HCT116 (cell line): ENCODE measurements at regions not wholly inside any gene's neighbourhood (a gene's known extent, or its start where the extent isn't known, plus 50 kb on each side); places are given as distances from the start of the nearest gene placed in this dataset.

Source experiments
- ATAC-seq: fragments of 200-7000 bp; cut with Tn5 transposase; 2 replicates; pipeline ENCODE4 v1.9.1; 2020; ENCODE audit warnings: mild to moderate bottlenecking, moderate library complexity
- BruUV-seq: library from RNA; stranded (reverse); fragments of 400-500 nt; replicated peaks from 2 replicates; lab custom pipeline; 2021; lab: Mats Ljungman, UMichigan
- CTCF ChIA-PET: fragments of 300-600 bp; sonication (Branson Sonifier 250); formaldehyde crosslinking; loops from one replicate; lab custom pipeline; 2021; ENCODE audit warnings: antibody characterized with exemption; lab: Charles Lee
- POLR2A ChIA-PET: fragments of 300-600, 350-600 bp; sonication (Branson Sonifier 250); formaldehyde crosslinking; loops from one replicate; lab custom pipeline; 2021; ENCODE audit warnings: antibody characterized with exemption; lab: Charles Lee
- RAD21 ChIA-PET, 2 experiments: fragments of 300-600 bp; sonication (Branson Sonifier 250); formaldehyde crosslinking; loops; one replicate each; lab custom pipeline; 2023; ENCODE audit warnings: low total read pairs in 2 of 2; ENCODE audit not compliant: uncharacterized antibody in 2 of 2, unreplicated experiment in 2 of 2, low non-redundant PET in 1 of 2; lab: Charles Lee
- DNase-seq: peaks from one replicate; pipeline ENCODE4 v3.0.0-alpha.2; 2010; ENCODE audit warnings: low read depth, low spot score
- H2AFZ ChIP-seq: fragments of 200-600 bp; shearing (Covaris generic), sonication (generic); 2 replicates; pipeline ENCODE4 v1.6.1; 2017; ENCODE audit warnings: low read depth, mixed run types, mixed read lengths, antibody characterized with exemption, low read length; ENCODE audit not compliant: poor library complexity, severe bottlenecking
- H3K27ac ChIP-seq: 2 replicates; pipeline ENCODE4 v1.5.1; 2012; ENCODE audit warnings: low read depth, low read length
- H3K27me3 ChIP-seq: fragments of 200-600 bp; sonication (generic); 2 replicates; pipeline ENCODE4 v1.6.1; 2016; ENCODE audit warnings: mixed run types, low read length, mixed read lengths; ENCODE audit not compliant: insufficient read depth
- H3K36me3 ChIP-seq, 2 experiments: fragments of 200-500 bp in 1 of 2; fragments of 200-600 bp in 1 of 2; sonication (Bioruptor generic) in 1 of 2; sonication (generic) in 1 of 2; 2 replicates each; pipeline versions ENCODE4 v1.5.1 to v1.6.1; 2014 to 2016; ENCODE audit warnings: low read length in 2 of 2, inconsistent platforms in 1 of 2, mixed read lengths in 1 of 2, mixed run types in 1 of 2; ENCODE audit not compliant: insufficient read depth in 2 of 2, control insufficient read depth in 1 of 2
- H3K4me1 ChIP-seq, 2 experiments: fragments of 200-600 bp in 1 of 2; sonication (generic) in 1 of 2; 2 replicates each; pipeline versions ENCODE4 v1.5.1 to v1.6.1; 2012 to 2017; ENCODE audit warnings: low read length in 2 of 2, inconsistent platforms in 1 of 2, mild to moderate bottlenecking in 1 of 2, mixed read lengths in 1 of 2, mixed run types in 1 of 2, moderate library complexity in 1 of 2; ENCODE audit not compliant: insufficient read depth in 2 of 2, control insufficient read depth in 1 of 2
- H3K4me2 ChIP-seq: fragments of 200-600 bp; sonication (generic); 2 replicates; pipeline ENCODE4 v1.6.1; 2017; ENCODE audit warnings: mixed run types, low read length, mixed read lengths
- H3K4me3 ChIP-seq, 2 experiments: fragments of 200-600 bp in 1 of 2; sonication (generic) in 1 of 2; replicated peaks in 1 of 2; 2 replicates each; pipeline ENCODE4 v1.5.1; 2011 to 2016; ENCODE audit warnings: low read length in 2 of 2, control low read depth in 1 of 2, low read depth in 1 of 2, mild to moderate bottlenecking in 1 of 2, mixed read lengths in 1 of 2, mixed run types in 1 of 2
- H3K79me2 ChIP-seq: fragments of 200-600 bp; sonication (generic); 2 replicates; pipeline ENCODE4 v1.6.1; 2017; ENCODE audit warnings: mild to moderate bottlenecking, mixed run types, low read length, moderate library complexity, mixed read lengths; ENCODE audit not compliant: insufficient read depth
- H3K9ac ChIP-seq: fragments of 200-600 bp; sonication (generic); 2 replicates; pipeline ENCODE4 v1.6.1; 2016; ENCODE audit warnings: low read length, mixed read lengths
- H3K9me2 ChIP-seq: fragments of 200-600 bp; sonication (generic), shearing (Covaris generic); 2 replicates; pipeline ENCODE4 v1.6.1; 2017; ENCODE audit warnings: mixed run types, mild to moderate bottlenecking, moderate library complexity; ENCODE audit not compliant: insufficient read depth
- H3K9me3 ChIP-seq, 2 experiments: fragments of 200-500 bp in 1 of 2; fragments of 200-600 bp in 1 of 2; sonication (Bioruptor generic) in 1 of 2; sonication (generic) in 1 of 2; 2 replicates each; pipeline ENCODE4 v1.6.1; 2014 to 2017; ENCODE audit warnings: low read length in 2 of 2, mixed read lengths in 2 of 2, inconsistent platforms in 1 of 2, low read depth in 1 of 2, mild to moderate bottlenecking in 1 of 2, mixed run types in 1 of 2, moderate library complexity in 1 of 2; ENCODE audit not compliant: control insufficient read depth in 1 of 2, insufficient read depth in 1 of 2
- H4K20me1 ChIP-seq: fragments of 200-600 bp; sonication (generic), shearing (Covaris generic); 2 replicates; pipeline ENCODE4 v1.6.1; 2017; ENCODE audit warnings: mixed run types, mild to moderate bottlenecking, moderate library complexity; ENCODE audit not compliant: insufficient read depth
- ATF3 ChIP-seq: IDR thresholded peaks from 2 replicates; pipeline ENCODE4 v1.6.1; 2012
- CBX3 ChIP-seq: IDR thresholded peaks from 2 replicates; pipeline ENCODE4 v1.6.1; 2012; ENCODE audit warnings: low read depth
- CEBPB ChIP-seq: IDR thresholded peaks from 2 replicates; pipeline ENCODE4 v1.6.1; 2012; ENCODE audit warnings: low read depth
- CTCF ChIP-seq, 3 experiments: fragments of 200-600 bp in 1 of 3; sonication (generic) in 1 of 3; IDR thresholded peaks in 2 of 3; conservative IDR thresholded peaks in 1 of 3; 2 replicates each; pipeline ENCODE4 v1.5.1; 2012 to 2017; ENCODE audit warnings: low read depth in 2 of 3, low read length in 2 of 3, antibody characterized with exemption in 1 of 3, borderline replicate concordance in 1 of 3, control low read depth in 1 of 3, mild to moderate bottlenecking in 1 of 3, mixed read lengths in 1 of 3, mixed run types in 1 of 3, moderate library complexity in 1 of 3; ENCODE audit not compliant: insufficient read depth in 1 of 3
- EZH2phosphoT487 ChIP-seq: fragments of 200-600 bp; IDR thresholded peaks from 2 replicates; pipeline ENCODE4 v1.6.1; 2018; ENCODE audit warnings: antibody characterized with exemption, borderline replicate concordance
- FOSL1 ChIP-seq: IDR thresholded peaks from 2 replicates; pipeline ENCODE4 v1.6.1; 2012; ENCODE audit warnings: low read depth
- JUND ChIP-seq: IDR thresholded peaks from 2 replicates; pipeline ENCODE4 v1.6.1; 2012
- MAX ChIP-seq: IDR thresholded peaks from 2 replicates; pipeline ENCODE4 v1.6.1; 2012
- POLR2A ChIP-seq: IDR thresholded peaks from 2 replicates; pipeline ENCODE4 v1.7.0; 2011; ENCODE audit warnings: borderline replicate concordance; ENCODE audit not compliant: insufficient read depth, insufficient read length; ENCODE audit errors: extremely low read depth
- POLR2AphosphoS5 ChIP-seq: IDR thresholded peaks from 2 replicates; pipeline ENCODE4 v1.6.1; 2011; ENCODE audit warnings: mild to moderate bottlenecking, low read depth, low read length, moderate library complexity
- RAD21 ChIP-seq: IDR thresholded peaks from 2 replicates; pipeline ENCODE4 v1.6.1; 2012; ENCODE audit warnings: low read depth, mild to moderate bottlenecking
- REST ChIP-seq: IDR thresholded peaks from 2 replicates; pipeline ENCODE4 v1.6.1; 2012; ENCODE audit warnings: low read depth
- SIN3A ChIP-seq: IDR thresholded peaks from 2 replicates; pipeline ENCODE4 v1.6.1; 2012; ENCODE audit warnings: low read depth
- SP1 ChIP-seq: IDR thresholded peaks from 2 replicates; pipeline ENCODE4 v1.6.1; 2012; ENCODE audit warnings: low read depth
- TCF7L2 ChIP-seq: IDR thresholded peaks from 2 replicates; pipeline ENCODE4 v1.7.0; 2011; ENCODE audit warnings: borderline replicate concordance, inconsistent platforms; ENCODE audit not compliant: insufficient read depth, insufficient read length; ENCODE audit errors: extremely low read depth
- YY1 ChIP-seq: IDR thresholded peaks from 2 replicates; pipeline ENCODE4 v1.6.1; 2011; ENCODE audit warnings: low read length, low read depth, moderate library complexity, mild to moderate bottlenecking; ENCODE audit not compliant: insufficient replicate concordance; ENCODE audit errors: extremely low read depth
- ZBTB33 ChIP-seq: IDR thresholded peaks from 2 replicates; pipeline ENCODE4 v1.6.1; 2011; ENCODE audit warnings: mild to moderate bottlenecking, low read length, moderate library complexity; ENCODE audit not compliant: insufficient replicate concordance; ENCODE audit errors: extremely low read depth
- ZFX ChIP-seq: fragments of 450-650 bp; IDR thresholded peaks from 2 replicates; pipeline ENCODE4 v1.6.1; 2017
- intact Hi-C: fragments of 100-400 bp; cut with micrococcal nuclease; formaldehyde crosslinking; loops from 2 replicates; pipeline ENCODE4 v1.10.0; 2022

GRCh38 chr14:61854898-61855297 lies 92.7 kb downstream of the SNAPC1 start:
- ChIA-PET RAD21 (no interaction called here), POLR2A (no interaction called here), CTCF (no interaction called here)
- Histone ChIP-seq H3K36me3 (no peaks in the 10 kb centered on the region), H4K20me1 (no peaks in the 10 kb centered on the region), H3K9me3 (no peaks in the 10 kb centered on the region), H3K4me3 (no peak overlapping the region), H3K9me2 (no peaks in the 10 kb centered on the region), H3K27me3 (no peaks in the 10 kb centered on the region), H3K4me2 (no peak overlapping the region), H3K9ac (no peak overlapping the region), H3K27ac (no peak overlapping the region), H3K4me1 (no peaks in the 10 kb centered on the region), H2AFZ (no peak overlapping the region), H3K79me2 (no peaks in the 10 kb centered on the region)
- TF ChIP-seq TCF7L2 = no peak
- TF ChIP-seq ZBTB33 = no peak
- no peak for TF ChIP-seq MAX
- no peak for TF ChIP-seq CTCF (IDR thresholded peaks at IDR 0.05 in 2 of 3, conservative IDR thresholded peaks at IDR 0.05 in 1 of 3; ENCODE audit: borderline replicate concordance in 1 of 3, insufficient read depth in 1 of 3, low read depth in 2 of 3, low read length in 2 of 3)
- TF ChIP-seq SIN3A = no peak
- TF ChIP-seq ZFX = no peak
- TF ChIP-seq FOSL1 = no peak
- no peak for TF ChIP-seq CBX3
- no peak for TF ChIP-seq POLR2AphosphoS5
- no peak for TF ChIP-seq ATF3
- TF ChIP-seq YY1 = no peak
- no peak for TF ChIP-seq EZH2phosphoT487
- TF ChIP-seq POLR2A = no peak
- no peak for TF ChIP-seq JUND
- TF ChIP-seq CEBPB = no peak
- TF ChIP-seq SP1 = no peak
- no peak for TF ChIP-seq REST
- TF ChIP-seq RAD21 = no peak
- BruUV-seq = no TSS peak
- no peak for DNase-seq
- ATAC-seq = no peak
- intact Hi-C loops = no loop called here
